ENCODE measurements at regions not wholly inside any gene's neighbourhood (a gene's known extent, or its start where the extent isn't known, plus 50 kb on each side); places are given as distances from the start of the nearest gene placed in this dataset.
"Not testable (repeated sequence)": the region's sequence is repeated elsewhere in the genome, so short reads cannot be mapped to it uniquely, and the experiment has no call there.

GRCh38 chr20:47406849-47407682 is 50.6 kb upstream of the ZMYND8 start:
- no peak for DNase-seq

- no peak for DNase-seq
Measured at GRCh38 chr20:47411161-47411560, 54.7 kb upstream of the ZMYND8 start.

GRCh38 chr20:47412083-47412482 is 55.6 kb upstream of the ZMYND8 start:
- no peak for DNase-seq

DNA sequence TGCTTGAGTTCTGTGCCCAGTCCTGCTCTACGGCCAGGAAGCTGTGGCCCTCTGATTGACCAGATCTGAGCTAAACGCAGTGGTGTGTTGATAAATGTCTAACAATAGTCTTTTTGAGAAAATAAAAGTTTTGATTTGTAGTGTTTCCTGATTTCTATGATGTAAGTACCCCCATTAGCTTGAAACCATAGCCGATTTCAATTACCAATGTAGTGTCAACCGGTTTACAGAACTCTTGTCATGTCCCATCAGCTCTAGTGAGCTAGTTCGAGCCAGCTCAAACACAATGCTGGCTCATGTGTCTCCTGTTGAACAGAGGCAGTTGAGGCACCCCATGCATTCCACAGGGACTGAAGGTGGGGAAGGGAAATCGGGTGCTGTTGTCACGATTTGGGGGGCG is 56.7 kb upstream of the ZMYND8 start:
- DNase-seq, result no peak

DNA sequence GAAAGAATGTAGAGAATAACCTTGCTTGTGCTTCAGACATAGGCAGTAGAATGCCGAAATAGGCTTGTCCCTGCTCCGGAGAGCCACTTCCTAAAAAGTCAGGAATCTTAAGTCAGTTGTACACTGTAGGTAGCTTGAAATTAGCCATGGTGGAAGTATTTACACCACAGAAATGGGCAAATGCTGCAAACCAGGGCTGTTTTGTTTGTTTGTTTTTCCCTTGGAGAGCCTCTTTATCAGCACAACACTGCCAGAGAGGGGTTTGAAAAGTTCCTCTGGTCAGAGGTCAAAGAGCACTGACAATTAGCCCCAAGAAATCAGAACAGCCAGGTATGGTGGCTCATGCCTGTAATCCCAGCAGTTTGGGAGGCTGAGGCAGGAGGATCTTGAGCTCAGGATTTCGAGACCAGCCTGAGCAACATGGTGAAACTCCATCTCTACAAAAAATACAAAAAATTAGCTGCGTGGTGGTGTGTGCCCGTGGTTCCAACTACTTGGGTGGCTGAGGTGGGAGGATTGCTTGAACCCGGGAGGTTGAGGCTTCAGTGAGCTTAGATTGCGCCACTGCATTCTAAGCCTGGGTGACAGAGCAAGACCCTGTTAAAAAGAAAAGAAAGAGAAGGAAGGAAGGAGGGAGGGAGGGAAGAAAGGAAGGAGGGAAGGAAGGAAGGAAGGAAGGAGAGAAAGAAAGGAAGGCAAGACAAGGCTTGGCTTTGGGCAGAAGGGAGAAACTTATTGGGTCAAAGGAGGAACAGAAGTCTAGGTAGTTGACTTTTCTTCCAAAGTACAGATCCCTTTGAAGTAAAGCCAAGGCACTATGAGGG is 61.0 kb upstream of the ZMYND8 start:
- no peak for DNase-seq

GRCh38 chr20:47418069-47418757 is 61.7 kb upstream of the ZMYND8 start:
- peak; percentile 9 for DNase-seq

DNA sequence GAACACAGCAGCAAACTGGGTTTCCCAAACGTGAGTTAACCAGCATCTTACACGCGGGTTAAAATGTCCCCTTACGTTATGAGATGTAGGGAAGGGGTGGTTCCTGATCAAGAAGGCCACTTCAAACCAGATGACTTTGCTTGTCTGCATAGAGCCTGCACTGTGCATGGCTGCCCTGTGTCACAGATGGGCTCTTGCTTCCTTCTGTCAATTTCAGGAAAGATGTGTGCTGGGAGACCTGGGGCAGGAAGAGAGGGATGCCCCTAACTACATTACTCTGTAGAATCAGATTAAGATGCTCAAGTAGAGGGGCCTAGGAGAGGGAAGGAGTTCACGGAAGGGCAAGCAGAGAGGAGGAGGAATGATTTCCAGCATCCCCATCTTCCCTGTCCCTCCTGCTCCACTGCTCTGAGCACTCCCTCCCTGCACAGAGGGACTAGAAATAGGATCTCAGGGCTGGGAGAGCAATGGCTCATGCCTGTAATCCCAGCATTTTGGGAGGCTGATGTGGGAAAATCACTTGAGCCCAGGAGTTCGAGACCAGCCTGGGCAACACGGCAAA is 63.5 kb upstream of the ZMYND8 start:
- no peak for DNase-seq

DNA sequence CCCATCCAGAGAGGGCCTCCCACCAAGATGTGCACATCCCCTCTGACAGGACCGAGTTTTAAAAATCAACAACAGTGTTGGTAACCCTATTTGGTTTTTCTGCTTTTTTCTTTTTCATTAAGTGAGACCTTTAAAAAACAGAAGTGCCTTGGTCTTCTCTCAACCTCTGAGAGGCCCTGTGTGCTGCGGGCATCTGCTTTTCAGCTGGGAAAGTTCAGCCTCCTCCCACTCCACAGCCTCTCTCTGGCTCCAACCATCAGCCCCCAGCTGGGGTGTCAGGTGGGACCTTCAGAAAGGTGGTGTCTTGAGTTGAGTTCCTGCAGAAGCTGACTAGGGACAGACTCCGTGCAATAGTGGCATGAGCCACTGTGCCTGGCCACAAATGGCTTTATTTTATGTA is 64.6 kb upstream of the ZMYND8 start:
- no peak for DNase-seq

DNA sequence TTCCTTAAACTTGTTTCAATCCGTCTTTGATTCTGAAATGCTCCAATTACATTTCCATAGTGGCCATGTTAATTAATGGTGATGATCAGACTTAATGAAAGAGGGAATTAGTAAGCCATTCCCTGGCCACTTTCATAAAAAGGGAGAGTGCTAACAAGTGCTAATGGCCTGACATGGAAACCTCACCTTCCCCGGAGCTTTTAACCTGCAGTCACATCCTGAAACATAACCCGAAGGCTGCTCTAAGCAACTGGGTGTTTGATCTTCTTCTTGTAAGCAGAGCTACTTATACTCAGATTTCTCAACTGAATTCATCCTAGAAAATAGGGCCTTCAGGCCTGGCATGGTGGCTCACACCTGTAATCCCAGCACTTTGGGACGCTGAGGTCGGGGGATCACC is 67.1 kb upstream of the ZMYND8 start:
- no peak for DNase-seq

DNA sequence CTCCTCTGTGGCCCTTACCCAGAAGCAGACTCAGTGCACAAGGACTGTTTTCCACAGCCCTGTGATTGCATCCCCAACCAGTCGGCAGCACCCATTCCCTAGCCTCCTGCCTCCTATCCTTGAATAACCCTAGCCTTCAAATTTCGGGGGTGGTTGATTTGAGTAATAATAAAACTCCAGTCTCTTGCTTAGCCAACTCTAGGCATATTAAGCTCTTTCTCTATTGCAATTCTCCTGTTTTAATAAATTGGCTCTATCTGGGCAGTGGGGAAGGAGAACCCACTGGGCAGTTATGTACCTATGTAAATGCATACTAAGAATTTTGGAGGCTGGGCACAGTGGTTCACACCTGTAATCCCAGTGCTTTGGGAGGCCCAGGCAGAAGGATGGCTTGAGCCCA is 70.6 kb upstream of the ZMYND8 start:
- DNase-seq, result no peak

GRCh38 chr20:47427746-47428145 is 71.2 kb upstream of the ZMYND8 start:
- no peak for DNase-seq

DNA sequence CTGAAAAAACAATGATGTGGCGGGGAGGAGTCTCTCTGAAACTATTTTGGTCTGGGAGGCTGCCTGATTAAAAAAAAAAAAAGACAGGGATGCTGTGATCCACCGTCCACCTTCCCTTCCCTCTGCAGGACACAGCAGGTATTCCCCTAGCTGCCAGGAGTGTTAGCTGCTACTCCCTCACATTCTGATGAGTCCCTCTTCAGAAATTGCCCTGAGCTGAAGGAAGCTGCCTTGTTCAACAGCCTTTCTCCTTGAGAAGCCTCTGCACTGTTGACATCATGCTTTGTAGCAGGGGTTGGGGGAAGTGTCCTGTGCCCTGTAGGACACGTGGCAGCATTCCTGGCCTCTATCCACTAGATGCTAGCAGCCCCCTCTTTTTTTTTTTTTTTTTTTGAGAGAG is 71.7 kb upstream of the ZMYND8 start:
- no peak for DNase-seq

DNA sequence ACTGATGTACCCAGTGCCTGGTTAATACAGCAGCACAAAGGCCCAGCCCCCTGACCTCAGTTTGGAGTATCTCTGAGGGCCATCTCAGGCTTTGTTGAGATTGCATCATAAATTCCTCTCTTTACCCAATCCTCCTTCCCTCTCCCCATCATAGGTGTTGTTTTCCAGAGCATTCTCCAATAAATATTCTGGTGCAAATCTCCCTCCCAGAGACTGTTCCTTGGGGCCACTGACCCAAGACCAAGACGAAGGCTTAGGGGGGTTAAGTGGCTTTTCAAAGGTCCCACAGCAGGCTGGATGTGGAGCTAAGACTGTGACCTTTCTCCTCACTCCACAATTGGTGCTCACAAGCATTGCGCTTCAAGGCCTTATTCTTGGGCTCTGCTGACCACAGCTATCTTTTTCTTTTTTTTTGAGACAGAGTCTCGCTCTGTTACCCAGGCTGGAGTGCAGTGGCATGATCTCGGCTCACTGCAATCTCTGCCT is 72.4 kb upstream of the ZMYND8 start:
- no peak for DNase-seq

- DNase-seq, result no peak
Measured at GRCh38 chr20:47429409-47429808, 72.3 kb upstream of the NCOA3 start.

DNA sequence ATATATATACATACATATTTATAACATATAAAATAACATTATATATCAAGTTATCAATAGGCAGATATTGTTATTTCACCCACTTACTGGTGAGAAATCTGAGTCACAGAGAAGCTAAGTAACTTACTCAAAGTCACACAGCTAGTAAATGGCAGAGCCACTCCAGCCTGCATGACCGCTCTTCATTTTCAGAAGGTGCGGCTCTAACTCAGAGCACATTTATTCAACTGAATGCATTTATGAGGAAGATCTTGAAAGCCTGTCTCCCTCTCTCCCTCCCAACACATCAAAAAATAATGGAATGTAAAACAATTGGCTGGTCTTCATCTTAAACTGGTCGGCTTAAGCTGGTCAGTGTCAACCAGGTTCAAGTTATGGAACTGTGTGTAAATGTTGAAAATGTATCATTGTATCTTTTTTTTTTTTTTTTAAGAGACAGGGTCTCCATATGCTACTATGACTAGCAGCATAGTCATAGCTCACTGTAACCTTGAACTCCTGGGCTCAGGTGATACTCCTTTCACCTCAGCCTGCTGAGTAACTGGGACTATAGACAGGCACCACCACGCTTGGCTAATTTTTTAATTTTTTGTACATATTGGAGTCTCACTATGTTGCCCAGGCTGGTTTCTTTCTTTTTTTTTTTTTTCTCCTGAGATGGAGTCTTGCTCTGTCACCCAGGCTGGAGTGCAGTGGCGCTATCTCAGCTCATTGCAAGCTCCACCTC is 70.7 kb upstream of the NCOA3 start:
- DNase-seq, result no peak

GRCh38 chr20:47432834-47433210 is 68.9 kb upstream of the NCOA3 start:
- no peak for DNase-seq

DNA sequence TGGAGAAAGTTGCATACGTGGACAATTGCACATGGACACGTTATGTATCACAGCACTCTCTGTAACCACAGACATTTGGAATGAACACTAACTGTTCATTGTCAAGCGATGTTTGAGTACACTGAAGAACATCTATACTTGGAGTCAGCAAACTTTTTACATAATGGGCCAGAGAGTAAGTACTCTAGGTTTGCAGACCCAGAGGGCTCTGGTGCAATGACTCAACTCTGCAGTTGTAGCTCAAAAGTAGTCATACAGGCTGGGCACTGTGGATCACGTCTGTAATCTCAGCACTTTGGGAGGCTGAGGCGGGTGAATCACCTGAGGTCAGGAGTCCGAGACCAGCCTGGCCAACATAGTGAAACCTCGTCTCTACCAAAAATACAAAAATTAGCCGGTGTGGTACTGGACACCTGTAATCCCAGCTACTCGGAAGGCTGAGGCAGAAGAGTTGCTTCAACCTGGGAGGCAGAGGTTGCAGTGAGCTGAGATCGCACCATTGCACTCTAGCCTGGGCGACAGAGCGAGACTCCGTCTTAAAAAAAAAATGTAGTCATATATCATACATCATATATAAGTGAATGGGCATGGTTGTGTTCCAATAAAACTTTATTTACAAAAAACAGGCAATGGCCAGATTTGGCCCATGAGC is 67.4 kb upstream of the NCOA3 start:
- not testable (repeated sequence) for DNase-seq

DNA sequence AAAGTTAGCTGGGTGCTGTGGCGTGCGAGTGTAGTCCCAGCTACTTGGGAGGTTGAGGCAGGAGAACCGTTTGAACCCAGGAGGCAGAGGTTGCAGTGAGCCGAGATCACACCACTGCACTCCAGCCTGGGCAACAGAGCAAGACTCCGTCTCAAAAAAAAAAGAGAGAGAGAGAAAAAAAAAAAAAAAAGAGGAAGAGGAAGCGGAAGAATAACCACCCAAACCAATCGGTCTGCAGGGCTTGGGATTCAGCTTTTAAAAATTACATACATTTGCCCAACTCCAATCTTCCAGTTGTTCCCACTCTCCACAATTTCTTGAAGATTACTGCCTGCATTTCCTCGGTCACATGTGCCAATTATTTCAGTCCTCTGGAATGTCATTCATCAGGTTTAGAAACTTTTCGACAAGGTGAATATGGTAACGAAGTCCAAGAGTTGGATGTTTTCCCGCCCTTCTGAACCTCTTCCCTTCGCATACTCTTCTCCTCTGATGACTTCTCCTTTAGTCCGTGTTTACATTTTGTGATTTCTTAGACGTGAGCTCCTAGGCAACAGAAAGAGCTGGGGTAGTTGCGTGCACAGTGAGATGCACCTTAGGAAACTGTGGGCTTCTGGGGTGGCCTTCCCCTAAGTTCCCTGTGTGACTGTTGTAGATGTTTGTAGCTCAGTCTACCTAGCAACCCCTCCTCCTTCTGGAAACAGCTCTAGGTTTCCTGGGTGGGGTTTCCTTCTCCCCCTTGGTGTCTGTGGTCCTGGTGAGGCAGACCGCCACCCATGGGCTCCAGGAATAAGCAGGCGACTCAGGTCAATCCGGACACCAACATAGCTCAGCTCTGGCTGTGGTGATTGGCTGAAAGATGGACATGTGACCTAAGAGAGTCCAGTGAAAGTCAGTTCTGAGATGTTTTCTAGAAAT is 63.0 kb upstream of the NCOA3 start:
- DNase-seq, result no peak

DNA sequence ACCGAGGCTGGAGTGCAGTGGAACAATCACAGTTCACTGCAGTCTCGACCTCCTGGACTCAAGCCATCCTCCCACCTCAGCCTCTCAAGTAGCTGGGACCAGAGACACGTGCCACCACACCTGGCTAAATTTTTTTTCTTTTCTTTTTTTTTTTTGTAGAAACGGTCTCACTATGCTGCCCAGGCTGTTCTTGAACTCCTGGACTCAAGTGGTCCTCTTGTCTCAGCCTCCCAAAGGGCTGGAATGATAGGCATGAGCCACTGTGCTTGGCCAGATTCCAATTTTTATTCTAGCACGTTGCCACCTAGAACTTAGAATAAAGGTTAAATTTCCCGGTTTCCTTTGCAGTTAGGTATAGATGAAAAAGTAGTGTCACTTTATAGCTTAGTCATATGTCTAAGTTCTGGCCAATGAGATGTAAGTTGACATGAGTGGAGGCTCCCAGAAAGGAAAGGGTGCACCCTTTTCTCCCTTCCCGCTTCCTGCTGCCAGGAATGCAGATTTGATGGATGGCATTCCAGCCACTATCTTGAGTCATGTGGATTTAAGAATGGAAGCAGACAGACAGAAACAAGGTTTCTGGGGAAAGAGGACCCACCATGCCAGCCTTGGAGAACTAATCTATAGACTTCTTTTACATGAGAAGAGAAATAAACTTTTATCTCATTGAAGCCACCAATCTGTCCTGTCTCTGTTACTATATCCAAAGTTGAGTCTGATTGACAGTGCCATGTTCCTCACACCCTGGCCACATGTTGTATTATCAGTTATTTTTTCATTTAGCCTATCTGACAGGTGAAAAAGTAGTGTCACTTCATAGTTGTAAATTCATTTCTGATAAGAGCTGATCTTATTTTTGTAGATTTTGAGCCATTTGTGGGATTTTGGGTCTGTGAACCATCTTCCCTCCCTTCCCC is 60.6 kb upstream of the NCOA3 start:
- DNase-seq, result no peak
